H9 (cell line): ENCODE measurements at regions not wholly inside any gene's neighbourhood (a gene's known extent, or its start where the extent isn't known, plus 50 kb on each side); places are given as distances from the start of the nearest gene placed in this dataset.
A peak's percentile ranks its signal among the peaks of the same experiment; 100 is the strongest.

Source experiments
- DNase-seq: peaks from one replicate; pipeline ENCODE4 v3.0.0-alpha.2; 2017
- H2AFZ ChIP-seq: one replicate; pipeline ENCODE4 v1.6.1; 2013; ENCODE audit warnings: mild to moderate bottlenecking, low read length, control low read depth, moderate library complexity
- H2AK5ac ChIP-seq: 2 replicates; pipeline ENCODE4 v1.6.1; 2013; ENCODE audit warnings: low read length, control low read depth, mixed read lengths; ENCODE audit not compliant: insufficient read length
- H2BK120ac ChIP-seq: one replicate; pipeline ENCODE4 v1.6.1; 2013; ENCODE audit warnings: low read depth, mild to moderate bottlenecking, low read length, control low read depth, inconsistent platforms; ENCODE audit not compliant: poor library complexity, severe bottlenecking
- H2BK12ac ChIP-seq: 2 replicates; pipeline ENCODE4 v1.6.1; 2013; ENCODE audit warnings: low read length, control low read depth, mixed read lengths, low read depth; ENCODE audit not compliant: insufficient read length
- H2BK15ac ChIP-seq: 2 replicates; pipeline ENCODE4 v1.6.1; 2013; ENCODE audit warnings: low read depth, low read length, control low read depth
- H2BK20ac ChIP-seq: one replicate; pipeline ENCODE4 v1.6.1; 2013; ENCODE audit warnings: low read depth, mild to moderate bottlenecking, low read length, control low read depth, inconsistent platforms; ENCODE audit not compliant: poor library complexity, severe bottlenecking
- H2BK5ac ChIP-seq: 2 replicates; pipeline ENCODE4 v1.6.1; 2013; ENCODE audit warnings: low read length, control low read depth, mixed read lengths; ENCODE audit not compliant: insufficient read length
- H3K14ac ChIP-seq: 2 replicates; pipeline ENCODE4 v1.6.1; 2013; ENCODE audit warnings: low read length, control low read depth; ENCODE audit not compliant: insufficient read depth
- H3K18ac ChIP-seq: 2 replicates; pipeline ENCODE4 v1.6.1; 2013; ENCODE audit warnings: low read depth, mild to moderate bottlenecking, mixed read lengths, low read length, control low read depth; ENCODE audit not compliant: insufficient read length
- H3K23ac ChIP-seq: 2 replicates; pipeline ENCODE4 v1.6.1; 2013; ENCODE audit warnings: low read length, control low read depth, mixed read lengths, low read depth; ENCODE audit not compliant: insufficient read length
- H3K23me2 ChIP-seq: 2 replicates; pipeline ENCODE4 v1.6.1; 2013; ENCODE audit warnings: low read depth, mild to moderate bottlenecking, mixed read lengths, low read length, control low read depth; ENCODE audit not compliant: insufficient read length, poor library complexity, severe bottlenecking
- H3K27ac ChIP-seq: 2 replicates; pipeline ENCODE4 v1.5.1; 2013; ENCODE audit warnings: low read length, control low read depth, mixed read lengths, low read depth; ENCODE audit not compliant: insufficient read length
- H3K27me3 ChIP-seq: 2 replicates; pipeline ENCODE4 v1.6.1; 2013; ENCODE audit warnings: low read length, control low read depth, inconsistent platforms; ENCODE audit not compliant: insufficient read depth
- H3K4ac ChIP-seq: 2 replicates; pipeline ENCODE4 v1.6.1; 2013; ENCODE audit warnings: low read depth, mild to moderate bottlenecking, control low read depth, inconsistent platforms, low read length, moderate library complexity
- H3K4me1 ChIP-seq: 2 replicates; pipeline ENCODE4 v1.6.1; 2013; ENCODE audit warnings: low read length, control low read depth, inconsistent platforms; ENCODE audit not compliant: insufficient read depth
- H3K4me2 ChIP-seq: 2 replicates; pipeline ENCODE4 v1.6.1; 2013; ENCODE audit warnings: low read length, control low read depth, mixed read lengths; ENCODE audit not compliant: insufficient read length, insufficient read depth
- H3K56ac ChIP-seq: 2 replicates; pipeline ENCODE4 v1.6.1; 2013; ENCODE audit warnings: low read depth, mild to moderate bottlenecking, mixed read lengths, low read length, control low read depth; ENCODE audit not compliant: insufficient read length
- H3K79me1 ChIP-seq: 2 replicates; pipeline ENCODE4 v1.6.1; 2013; ENCODE audit warnings: low read depth, mild to moderate bottlenecking, moderate library complexity, low read length, control low read depth, inconsistent platforms; ENCODE audit not compliant: insufficient read depth, poor library complexity, severe bottlenecking
- H3K79me2 ChIP-seq: 2 replicates; pipeline ENCODE4 v1.6.1; 2013; ENCODE audit warnings: low read length, control low read depth, inconsistent platforms; ENCODE audit not compliant: insufficient read depth
- H3K9ac ChIP-seq: 2 replicates; pipeline ENCODE4 v1.6.1; 2013; ENCODE audit warnings: low read length, control low read depth, mixed read lengths; ENCODE audit not compliant: insufficient read length; ENCODE audit errors: extremely low read depth
- H3K9me3 ChIP-seq: one replicate; pipeline ENCODE4 v1.6.1; 2013; ENCODE audit warnings: low read depth, low read length, inconsistent platforms; ENCODE audit not compliant: control insufficient read depth
- H3T11ph ChIP-seq: one replicate; pipeline ENCODE4 v1.6.1; 2013; ENCODE audit warnings: mild to moderate bottlenecking, low read length, control low read depth, inconsistent platforms
- H4K20me1 ChIP-seq: one replicate; pipeline ENCODE4 v1.6.1; 2013; ENCODE audit not compliant: control insufficient read depth, insufficient read length, insufficient read depth
- H4K5ac ChIP-seq: 2 replicates; pipeline ENCODE4 v1.6.1; 2013; ENCODE audit warnings: low read depth, mild to moderate bottlenecking, mixed read lengths, low read length, control low read depth; ENCODE audit not compliant: insufficient read length
- H4K8ac ChIP-seq: replicated peaks from 2 replicates; pipeline ENCODE4 v1.6.1; 2013; ENCODE audit warnings: low read length, control low read depth, mixed read lengths, low read depth; ENCODE audit not compliant: insufficient read length
- H4K91ac ChIP-seq: 2 replicates; pipeline ENCODE4 v1.6.1; 2013; ENCODE audit warnings: low read depth, mild to moderate bottlenecking, moderate library complexity, mixed read lengths, low read length, control low read depth; ENCODE audit not compliant: insufficient read length
- H3K27ac Mint-ChIP-seq, 3 experiments: 2 replicates in 2 of 3; 3 replicates in 1 of 3; pipeline ENCODE4 v1.8.0; 2020 to 2021; ENCODE audit warnings: mixed read lengths in 3 of 3, mild to moderate bottlenecking in 1 of 3, moderate library complexity in 1 of 3
- H3K27me3 Mint-ChIP-seq: 2 replicates; pipeline ENCODE4 v1.8.0; 2021; ENCODE audit warnings: low read depth, mild to moderate bottlenecking, moderate library complexity, mixed read lengths
- H3K36me3 Mint-ChIP-seq, 3 experiments: 2 replicates in 2 of 3; 3 replicates in 1 of 3; pipeline ENCODE4 v1.8.0; 2020 to 2021; ENCODE audit warnings: low read depth in 3 of 3, mixed read lengths in 3 of 3; ENCODE audit not compliant: insufficient read depth in 1 of 3
- H3K4me1 Mint-ChIP-seq, 2 experiments: 2 replicates each; pipeline ENCODE4 v1.8.0; 2020; ENCODE audit warnings: mixed read lengths in 2 of 2
- H3K4me3 Mint-ChIP-seq, 2 experiments: 2 replicates in 1 of 2; 3 replicates in 1 of 2; pipeline ENCODE4 v1.8.0; 2020 to 2021; ENCODE audit warnings: mild to moderate bottlenecking in 2 of 2, mixed read lengths in 2 of 2, moderate library complexity in 1 of 2
- H3K9me3 Mint-ChIP-seq, 2 experiments: 2 replicates in 1 of 2; 3 replicates in 1 of 2; pipeline ENCODE4 v1.8.0; 2020; ENCODE audit warnings: mild to moderate bottlenecking in 2 of 2, mixed read lengths in 2 of 2, moderate library complexity in 1 of 2
- whole genome bisulfite sequencing: extraction: QIAGEN DNeasy Blood & Tissue Kit; methylation state at CpG from one replicate; pipeline ENCODE4 v1.1.7; 2013; ENCODE audit warnings: missing lambda C conversion rate, low lambda C conversion rate, mixed read lengths; ENCODE audit not compliant: insufficient read length; ENCODE audit errors: extremely low coverage; 5-methylcytosine and 5-hydroxymethylcytosine counted together
- TF ChIP-seq, protein P1 (sequence below): fragments of 200-600 bp; sonication (generic); conservative IDR thresholded peaks from 3 replicates; pipeline ENCODE4 v1.8.0; 2021; ENCODE audit warnings: antibody characterized with exemption, mild to moderate bottlenecking

DNA sequence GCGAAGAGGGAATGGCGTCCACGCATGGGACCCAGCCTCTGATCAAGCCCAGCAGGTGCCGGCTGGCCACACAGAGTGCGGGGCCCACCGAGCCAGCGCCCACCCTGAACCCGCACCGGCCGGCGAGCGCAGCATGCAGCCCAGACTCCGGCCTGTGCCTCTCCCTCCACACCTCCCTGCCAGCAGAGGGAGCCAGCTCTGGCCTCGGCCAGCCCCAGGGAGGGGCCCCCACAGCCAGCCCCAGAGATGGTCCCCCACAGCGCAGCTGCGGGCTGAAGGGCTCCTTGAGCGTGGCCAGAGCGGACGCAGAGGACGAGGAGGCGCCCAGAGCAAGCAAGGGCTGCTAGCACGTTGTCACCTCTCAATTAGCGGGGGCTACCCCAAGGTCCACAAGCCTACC is 904.5 kb downstream of the SLITRK6 start:
- H4K91ac ChIP-seq, result no peak overlapping the region
- no peaks in the 10 kb centered on the region for H3K9me3 ChIP-seq
- Mint-ChIP-seq H3K9me3 (peaks cover 0 to 2% of the 10 kb centered on the region in 2 experiments; a peak in 2 of 5 replicates), H3K27me3 (no peaks in the 10 kb centered on the region), H3K27ac (no peak overlapping the region), H3K4me1 (no peaks in the 10 kb centered on the region), H3K36me3 (peaks cover 0 to 6% (median 0%) of the 10 kb centered on the region in 3 experiments; a peak in 2 of 7 replicates), H3K4me3 (no peak overlapping the region)
- H2BK5ac ChIP-seq, result no peak overlapping the region
- no peaks in the 10 kb centered on the region for H3K23me2 ChIP-seq
- H3K4me1 ChIP-seq, result no peaks in the 10 kb centered on the region
- H2AK5ac ChIP-seq, result no peak overlapping the region
- H2BK120ac ChIP-seq, result no peak overlapping the region
- WGBS, result no CpG with 5 or more reads among the region's 23 CpGs
- H3K56ac ChIP-seq, result no peak overlapping the region
- no peaks in the 10 kb centered on the region for H3K79me2 ChIP-seq
- H3K14ac ChIP-seq, result no peak overlapping the region
- no peak overlapping the region for H3T11ph ChIP-seq
- no peak overlapping the region for H2AFZ ChIP-seq
- H3K27me3 ChIP-seq, result no peaks in the 10 kb centered on the region
- no peak overlapping the region for H4K8ac ChIP-seq
- no peak overlapping the region for H2BK15ac ChIP-seq
- TF ChIP-seq, protein P1, sequence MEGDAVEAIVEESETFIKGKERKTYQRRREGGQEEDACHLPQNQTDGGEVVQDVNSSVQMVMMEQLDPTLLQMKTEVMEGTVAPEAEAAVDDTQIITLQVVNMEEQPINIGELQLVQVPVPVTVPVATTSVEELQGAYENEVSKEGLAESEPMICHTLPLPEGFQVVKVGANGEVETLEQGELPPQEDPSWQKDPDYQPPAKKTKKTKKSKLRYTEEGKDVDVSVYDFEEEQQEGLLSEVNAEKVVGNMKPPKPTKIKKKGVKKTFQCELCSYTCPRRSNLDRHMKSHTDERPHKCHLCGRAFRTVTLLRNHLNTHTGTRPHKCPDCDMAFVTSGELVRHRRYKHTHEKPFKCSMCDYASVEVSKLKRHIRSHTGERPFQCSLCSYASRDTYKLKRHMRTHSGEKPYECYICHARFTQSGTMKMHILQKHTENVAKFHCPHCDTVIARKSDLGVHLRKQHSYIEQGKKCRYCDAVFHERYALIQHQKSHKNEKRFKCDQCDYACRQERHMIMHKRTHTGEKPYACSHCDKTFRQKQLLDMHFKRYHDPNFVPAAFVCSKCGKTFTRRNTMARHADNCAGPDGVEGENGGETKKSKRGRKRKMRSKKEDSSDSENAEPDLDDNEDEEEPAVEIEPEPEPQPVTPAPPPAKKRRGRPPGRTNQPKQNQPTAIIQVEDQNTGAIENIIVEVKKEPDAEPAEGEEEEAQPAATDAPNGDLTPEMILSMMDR, result peak; percentile 46; the same call in 2 of the 3 replicates
- H2BK20ac ChIP-seq, result no peak overlapping the region
- no peaks in the 10 kb centered on the region for H4K20me1 ChIP-seq
- no peak overlapping the region for H2BK12ac ChIP-seq
- no peak overlapping the region for H3K4ac ChIP-seq
- H3K18ac ChIP-seq, result no peak overlapping the region
- H4K5ac ChIP-seq, result no peak overlapping the region
- DNase-seq, result peak; percentile 46
- H3K9ac ChIP-seq, result no peak overlapping the region
- no peak overlapping the region for H3K23ac ChIP-seq
- no peak overlapping the region for H3K27ac ChIP-seq
- no peak overlapping the region for H3K4me2 ChIP-seq
- no peaks in the 10 kb centered on the region for H3K79me1 ChIP-seq
